HCT116 (cell line): ENCODE measurements at regions not wholly inside any gene's neighbourhood (a gene's known extent, or its start where the extent isn't known, plus 50 kb on each side); places are given as distances from the start of the nearest gene placed in this dataset.

Source experiments
- ATAC-seq: fragments of 200-7000 bp; cut with Tn5 transposase; 2 replicates; pipeline ENCODE4 v1.9.1; 2020; ENCODE audit warnings: mild to moderate bottlenecking, moderate library complexity
- BruUV-seq: library from RNA; stranded (reverse); fragments of 400-500 nt; replicated peaks from 2 replicates; lab custom pipeline; 2021; lab: Mats Ljungman, UMichigan
- CTCF ChIA-PET: fragments of 300-600 bp; sonication (Branson Sonifier 250); formaldehyde crosslinking; loops from one replicate; lab custom pipeline; 2021; ENCODE audit warnings: antibody characterized with exemption; lab: Charles Lee
- POLR2A ChIA-PET: fragments of 300-600, 350-600 bp; sonication (Branson Sonifier 250); formaldehyde crosslinking; loops from one replicate; lab custom pipeline; 2021; ENCODE audit warnings: antibody characterized with exemption; lab: Charles Lee
- RAD21 ChIA-PET, 2 experiments: fragments of 300-600 bp; sonication (Branson Sonifier 250); formaldehyde crosslinking; loops; one replicate each; lab custom pipeline; 2023; ENCODE audit warnings: low total read pairs in 2 of 2; ENCODE audit not compliant: uncharacterized antibody in 2 of 2, unreplicated experiment in 2 of 2, low non-redundant PET in 1 of 2; lab: Charles Lee
- DNase-seq: peaks from one replicate; pipeline ENCODE4 v3.0.0-alpha.2; 2010; ENCODE audit warnings: low read depth, low spot score
- H2AFZ ChIP-seq: fragments of 200-600 bp; shearing (Covaris generic), sonication (generic); 2 replicates; pipeline ENCODE4 v1.6.1; 2017; ENCODE audit warnings: low read depth, mixed run types, mixed read lengths, antibody characterized with exemption, low read length; ENCODE audit not compliant: poor library complexity, severe bottlenecking
- H3K27ac ChIP-seq: 2 replicates; pipeline ENCODE4 v1.5.1; 2012; ENCODE audit warnings: low read depth, low read length
- H3K27me3 ChIP-seq: fragments of 200-600 bp; sonication (generic); 2 replicates; pipeline ENCODE4 v1.6.1; 2016; ENCODE audit warnings: mixed run types, low read length, mixed read lengths; ENCODE audit not compliant: insufficient read depth
- H3K36me3 ChIP-seq, 2 experiments: fragments of 200-500 bp in 1 of 2; fragments of 200-600 bp in 1 of 2; sonication (Bioruptor generic) in 1 of 2; sonication (generic) in 1 of 2; 2 replicates each; pipeline versions ENCODE4 v1.5.1 to v1.6.1; 2014 to 2016; ENCODE audit warnings: low read length in 2 of 2, inconsistent platforms in 1 of 2, mixed read lengths in 1 of 2, mixed run types in 1 of 2; ENCODE audit not compliant: insufficient read depth in 2 of 2, control insufficient read depth in 1 of 2
- H3K4me1 ChIP-seq, 2 experiments: fragments of 200-600 bp in 1 of 2; sonication (generic) in 1 of 2; 2 replicates each; pipeline versions ENCODE4 v1.5.1 to v1.6.1; 2012 to 2017; ENCODE audit warnings: low read length in 2 of 2, inconsistent platforms in 1 of 2, mild to moderate bottlenecking in 1 of 2, mixed read lengths in 1 of 2, mixed run types in 1 of 2, moderate library complexity in 1 of 2; ENCODE audit not compliant: insufficient read depth in 2 of 2, control insufficient read depth in 1 of 2
- H3K4me2 ChIP-seq: fragments of 200-600 bp; sonication (generic); 2 replicates; pipeline ENCODE4 v1.6.1; 2017; ENCODE audit warnings: mixed run types, low read length, mixed read lengths
- H3K4me3 ChIP-seq, 2 experiments: fragments of 200-600 bp in 1 of 2; sonication (generic) in 1 of 2; replicated peaks in 1 of 2; 2 replicates each; pipeline ENCODE4 v1.5.1; 2011 to 2016; ENCODE audit warnings: low read length in 2 of 2, control low read depth in 1 of 2, low read depth in 1 of 2, mild to moderate bottlenecking in 1 of 2, mixed read lengths in 1 of 2, mixed run types in 1 of 2
- H3K79me2 ChIP-seq: fragments of 200-600 bp; sonication (generic); 2 replicates; pipeline ENCODE4 v1.6.1; 2017; ENCODE audit warnings: mild to moderate bottlenecking, mixed run types, low read length, moderate library complexity, mixed read lengths; ENCODE audit not compliant: insufficient read depth
- H3K9ac ChIP-seq: fragments of 200-600 bp; sonication (generic); 2 replicates; pipeline ENCODE4 v1.6.1; 2016; ENCODE audit warnings: low read length, mixed read lengths
- H3K9me2 ChIP-seq: fragments of 200-600 bp; sonication (generic), shearing (Covaris generic); 2 replicates; pipeline ENCODE4 v1.6.1; 2017; ENCODE audit warnings: mixed run types, mild to moderate bottlenecking, moderate library complexity; ENCODE audit not compliant: insufficient read depth
- H3K9me3 ChIP-seq, 2 experiments: fragments of 200-500 bp in 1 of 2; fragments of 200-600 bp in 1 of 2; sonication (Bioruptor generic) in 1 of 2; sonication (generic) in 1 of 2; 2 replicates each; pipeline ENCODE4 v1.6.1; 2014 to 2017; ENCODE audit warnings: low read length in 2 of 2, mixed read lengths in 2 of 2, inconsistent platforms in 1 of 2, low read depth in 1 of 2, mild to moderate bottlenecking in 1 of 2, mixed run types in 1 of 2, moderate library complexity in 1 of 2; ENCODE audit not compliant: control insufficient read depth in 1 of 2, insufficient read depth in 1 of 2
- H4K20me1 ChIP-seq: fragments of 200-600 bp; sonication (generic), shearing (Covaris generic); 2 replicates; pipeline ENCODE4 v1.6.1; 2017; ENCODE audit warnings: mixed run types, mild to moderate bottlenecking, moderate library complexity; ENCODE audit not compliant: insufficient read depth
- CBX3 ChIP-seq: IDR thresholded peaks from 2 replicates; pipeline ENCODE4 v1.6.1; 2012; ENCODE audit warnings: low read depth
- EGR1 ChIP-seq: IDR thresholded peaks from 2 replicates; pipeline ENCODE4 v1.6.1; 2012; ENCODE audit warnings: low read depth
- POLR2A ChIP-seq: IDR thresholded peaks from 2 replicates; pipeline ENCODE4 v1.7.0; 2011; ENCODE audit warnings: borderline replicate concordance; ENCODE audit not compliant: insufficient read depth, insufficient read length; ENCODE audit errors: extremely low read depth
- POLR2AphosphoS5 ChIP-seq: IDR thresholded peaks from 2 replicates; pipeline ENCODE4 v1.6.1; 2011; ENCODE audit warnings: mild to moderate bottlenecking, low read depth, low read length, moderate library complexity
- SIN3A ChIP-seq: IDR thresholded peaks from 2 replicates; pipeline ENCODE4 v1.6.1; 2012; ENCODE audit warnings: low read depth
- SP1 ChIP-seq: IDR thresholded peaks from 2 replicates; pipeline ENCODE4 v1.6.1; 2012; ENCODE audit warnings: low read depth
- SRF ChIP-seq: IDR thresholded peaks from 2 replicates; pipeline ENCODE4 v1.6.1; 2012; ENCODE audit warnings: low read depth
- TCF7L2 ChIP-seq: IDR thresholded peaks from 2 replicates; pipeline ENCODE4 v1.7.0; 2011; ENCODE audit warnings: borderline replicate concordance, inconsistent platforms; ENCODE audit not compliant: insufficient read depth, insufficient read length; ENCODE audit errors: extremely low read depth
- YY1 ChIP-seq: IDR thresholded peaks from 2 replicates; pipeline ENCODE4 v1.6.1; 2011; ENCODE audit warnings: low read length, low read depth, moderate library complexity, mild to moderate bottlenecking; ENCODE audit not compliant: insufficient replicate concordance; ENCODE audit errors: extremely low read depth
- ZNF274 ChIP-seq: fragments of 200-500 bp; sonication (Bioruptor generic); IDR thresholded peaks from 2 replicates; pipeline ENCODE4 v1.6.1; 2014; ENCODE audit warnings: mild to moderate bottlenecking, low read depth, low read length, inconsistent platforms
- intact Hi-C: fragments of 100-400 bp; cut with micrococcal nuclease; formaldehyde crosslinking; loops from 2 replicates; pipeline ENCODE4 v1.10.0; 2022
- TF ChIP-seq, protein P1 (sequence below), 3 experiments: fragments of 200-600 bp in 1 of 3; sonication (generic) in 1 of 3; IDR thresholded peaks in 2 of 3; conservative IDR thresholded peaks in 1 of 3; 2 replicates each; pipeline ENCODE4 v1.5.1; 2012 to 2017; ENCODE audit warnings: low read depth in 2 of 3, low read length in 2 of 3, antibody characterized with exemption in 1 of 3, borderline replicate concordance in 1 of 3, control low read depth in 1 of 3, mild to moderate bottlenecking in 1 of 3, mixed read lengths in 1 of 3, mixed run types in 1 of 3, moderate library complexity in 1 of 3; ENCODE audit not compliant: insufficient read depth in 1 of 3
- TF ChIP-seq, protein P2 (sequence below): IDR thresholded peaks from 2 replicates; pipeline ENCODE4 v1.6.1; 2012; ENCODE audit warnings: low read depth
- TF ChIP-seq, protein P3 (sequence below): IDR thresholded peaks from 2 replicates; pipeline ENCODE4 v1.6.1; 2011; ENCODE audit warnings: mild to moderate bottlenecking, low read length, moderate library complexity; ENCODE audit not compliant: insufficient replicate concordance; ENCODE audit errors: extremely low read depth

DNA sequence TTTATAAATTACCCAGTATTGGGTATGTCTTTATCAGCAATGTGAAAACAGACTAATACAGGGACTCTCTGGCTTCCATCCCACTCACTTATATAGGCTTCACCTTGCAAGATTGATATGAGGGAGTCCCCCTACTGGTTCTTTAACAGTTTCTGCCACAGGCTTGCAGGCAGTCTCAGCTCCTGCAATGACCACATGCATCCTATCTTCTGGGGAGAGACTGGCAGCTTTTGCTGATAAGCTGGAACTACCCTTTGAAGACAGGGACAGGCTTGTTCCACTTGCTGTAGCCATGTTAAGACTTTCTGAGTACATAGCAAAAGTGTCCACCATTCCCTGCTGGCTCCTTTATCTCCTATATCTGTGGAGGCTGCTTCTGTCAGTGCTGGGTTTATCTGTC lies 531.7 kb upstream of the FLRT2 start (continued):
- TF ChIP-seq, protein P1, sequence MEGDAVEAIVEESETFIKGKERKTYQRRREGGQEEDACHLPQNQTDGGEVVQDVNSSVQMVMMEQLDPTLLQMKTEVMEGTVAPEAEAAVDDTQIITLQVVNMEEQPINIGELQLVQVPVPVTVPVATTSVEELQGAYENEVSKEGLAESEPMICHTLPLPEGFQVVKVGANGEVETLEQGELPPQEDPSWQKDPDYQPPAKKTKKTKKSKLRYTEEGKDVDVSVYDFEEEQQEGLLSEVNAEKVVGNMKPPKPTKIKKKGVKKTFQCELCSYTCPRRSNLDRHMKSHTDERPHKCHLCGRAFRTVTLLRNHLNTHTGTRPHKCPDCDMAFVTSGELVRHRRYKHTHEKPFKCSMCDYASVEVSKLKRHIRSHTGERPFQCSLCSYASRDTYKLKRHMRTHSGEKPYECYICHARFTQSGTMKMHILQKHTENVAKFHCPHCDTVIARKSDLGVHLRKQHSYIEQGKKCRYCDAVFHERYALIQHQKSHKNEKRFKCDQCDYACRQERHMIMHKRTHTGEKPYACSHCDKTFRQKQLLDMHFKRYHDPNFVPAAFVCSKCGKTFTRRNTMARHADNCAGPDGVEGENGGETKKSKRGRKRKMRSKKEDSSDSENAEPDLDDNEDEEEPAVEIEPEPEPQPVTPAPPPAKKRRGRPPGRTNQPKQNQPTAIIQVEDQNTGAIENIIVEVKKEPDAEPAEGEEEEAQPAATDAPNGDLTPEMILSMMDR (IDR thresholded peaks at IDR 0.05 in 2 of 3, conservative IDR thresholded peaks at IDR 0.05 in 1 of 3; ENCODE audit: borderline replicate concordance in 1 of 3, insufficient read depth in 1 of 3, low read depth in 2 of 3, low read length in 2 of 3): no peak
- TF ChIP-seq EGR1 (no peak), SRF (no peak)

DNA sequence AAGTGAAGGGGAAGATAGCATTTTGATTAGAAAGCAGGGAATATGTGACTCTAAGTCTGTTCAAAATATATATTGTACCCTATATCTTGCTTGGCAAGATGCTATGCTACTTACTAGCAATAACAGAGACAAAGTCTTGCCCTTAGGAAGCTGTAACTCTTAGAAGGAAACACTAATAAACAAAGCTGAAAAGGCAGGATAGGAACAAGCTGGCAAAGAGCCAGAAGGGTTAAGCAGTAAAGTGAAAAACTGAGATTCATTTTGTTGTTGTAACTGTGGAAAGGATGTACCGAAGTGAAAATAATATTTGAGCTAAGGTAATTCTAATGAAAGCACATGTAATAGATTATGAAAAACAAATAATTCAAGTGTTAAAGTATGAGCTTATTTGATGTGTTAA lies 527.1 kb upstream of the FLRT2 start:
- intact Hi-C loops: no loop called here
- no peaks in the 10 kb centered on the region for H3K4me1 ChIP-seq
- ATAC-seq: no peak
- no peaks in the 10 kb centered on the region for H3K79me2 ChIP-seq
- ChIA-PET CTCF (no interaction called here), RAD21 (no interaction called here), POLR2A (no interaction called here)
- H3K9me3 ChIP-seq: peaks cover 5 to 20% of the 10 kb centered on the region in 2 experiments; a peak in 2 of 4 replicates
- no peak overlapping the region for H3K4me3 ChIP-seq
- DNase-seq: no peak
- no peak overlapping the region for H3K27ac ChIP-seq
- H3K4me2 ChIP-seq: no peak overlapping the region
- no peaks in the 10 kb centered on the region for H3K9me2 ChIP-seq
- no TSS peak for BruUV-seq
- H4K20me1 ChIP-seq: no peaks in the 10 kb centered on the region
- no peaks in the 10 kb centered on the region for H3K27me3 ChIP-seq
- no peak overlapping the region for H3K9ac ChIP-seq
- H2AFZ ChIP-seq: no peak overlapping the region
- no peaks in the 10 kb centered on the region for H3K36me3 ChIP-seq
- TF ChIP-seq ZNF274 (no peak), POLR2A (no peak), EGR1 (no peak), SP1 (no peak), SIN3A (no peak), POLR2AphosphoS5 (no peak), CBX3 (no peak), YY1 (no peak), TCF7L2 (no peak)
- TF ChIP-seq, protein P2, sequence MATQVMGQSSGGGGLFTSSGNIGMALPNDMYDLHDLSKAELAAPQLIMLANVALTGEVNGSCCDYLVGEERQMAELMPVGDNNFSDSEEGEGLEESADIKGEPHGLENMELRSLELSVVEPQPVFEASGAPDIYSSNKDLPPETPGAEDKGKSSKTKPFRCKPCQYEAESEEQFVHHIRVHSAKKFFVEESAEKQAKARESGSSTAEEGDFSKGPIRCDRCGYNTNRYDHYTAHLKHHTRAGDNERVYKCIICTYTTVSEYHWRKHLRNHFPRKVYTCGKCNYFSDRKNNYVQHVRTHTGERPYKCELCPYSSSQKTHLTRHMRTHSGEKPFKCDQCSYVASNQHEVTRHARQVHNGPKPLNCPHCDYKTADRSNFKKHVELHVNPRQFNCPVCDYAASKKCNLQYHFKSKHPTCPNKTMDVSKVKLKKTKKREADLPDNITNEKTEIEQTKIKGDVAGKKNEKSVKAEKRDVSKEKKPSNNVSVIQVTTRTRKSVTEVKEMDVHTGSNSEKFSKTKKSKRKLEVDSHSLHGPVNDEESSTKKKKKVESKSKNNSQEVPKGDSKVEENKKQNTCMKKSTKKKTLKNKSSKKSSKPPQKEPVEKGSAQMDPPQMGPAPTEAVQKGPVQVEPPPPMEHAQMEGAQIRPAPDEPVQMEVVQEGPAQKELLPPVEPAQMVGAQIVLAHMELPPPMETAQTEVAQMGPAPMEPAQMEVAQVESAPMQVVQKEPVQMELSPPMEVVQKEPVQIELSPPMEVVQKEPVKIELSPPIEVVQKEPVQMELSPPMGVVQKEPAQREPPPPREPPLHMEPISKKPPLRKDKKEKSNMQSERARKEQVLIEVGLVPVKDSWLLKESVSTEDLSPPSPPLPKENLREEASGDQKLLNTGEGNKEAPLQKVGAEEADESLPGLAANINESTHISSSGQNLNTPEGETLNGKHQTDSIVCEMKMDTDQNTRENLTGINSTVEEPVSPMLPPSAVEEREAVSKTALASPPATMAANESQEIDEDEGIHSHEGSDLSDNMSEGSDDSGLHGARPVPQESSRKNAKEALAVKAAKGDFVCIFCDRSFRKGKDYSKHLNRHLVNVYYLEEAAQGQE: no peak
- TF ChIP-seq, protein P1 (IDR thresholded peaks at IDR 0.05 in 2 of 3, conservative IDR thresholded peaks at IDR 0.05 in 1 of 3; ENCODE audit: borderline replicate concordance in 1 of 3, insufficient read depth in 1 of 3, low read depth in 2 of 3, low read length in 2 of 3): no peak
- TF ChIP-seq, protein P3, sequence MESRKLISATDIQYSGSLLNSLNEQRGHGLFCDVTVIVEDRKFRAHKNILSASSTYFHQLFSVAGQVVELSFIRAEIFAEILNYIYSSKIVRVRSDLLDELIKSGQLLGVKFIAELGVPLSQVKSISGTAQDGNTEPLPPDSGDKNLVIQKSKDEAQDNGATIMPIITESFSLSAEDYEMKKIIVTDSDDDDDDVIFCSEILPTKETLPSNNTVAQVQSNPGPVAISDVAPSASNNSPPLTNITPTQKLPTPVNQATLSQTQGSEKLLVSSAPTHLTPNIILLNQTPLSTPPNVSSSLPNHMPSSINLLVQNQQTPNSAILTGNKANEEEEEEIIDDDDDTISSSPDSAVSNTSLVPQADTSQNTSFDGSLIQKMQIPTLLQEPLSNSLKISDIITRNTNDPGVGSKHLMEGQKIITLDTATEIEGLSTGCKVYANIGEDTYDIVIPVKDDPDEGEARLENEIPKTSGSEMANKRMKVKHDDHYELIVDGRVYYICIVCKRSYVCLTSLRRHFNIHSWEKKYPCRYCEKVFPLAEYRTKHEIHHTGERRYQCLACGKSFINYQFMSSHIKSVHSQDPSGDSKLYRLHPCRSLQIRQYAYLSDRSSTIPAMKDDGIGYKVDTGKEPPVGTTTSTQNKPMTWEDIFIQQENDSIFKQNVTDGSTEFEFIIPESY: no peak
- TF ChIP-seq, all 23 proteins: peak for 0
